ENCODE measurements at regions not wholly inside any gene's neighbourhood (a gene's known extent, or its start where the extent isn't known, plus 50 kb on each side); places are given as distances from the start of the nearest gene placed in this dataset.

DNA sequence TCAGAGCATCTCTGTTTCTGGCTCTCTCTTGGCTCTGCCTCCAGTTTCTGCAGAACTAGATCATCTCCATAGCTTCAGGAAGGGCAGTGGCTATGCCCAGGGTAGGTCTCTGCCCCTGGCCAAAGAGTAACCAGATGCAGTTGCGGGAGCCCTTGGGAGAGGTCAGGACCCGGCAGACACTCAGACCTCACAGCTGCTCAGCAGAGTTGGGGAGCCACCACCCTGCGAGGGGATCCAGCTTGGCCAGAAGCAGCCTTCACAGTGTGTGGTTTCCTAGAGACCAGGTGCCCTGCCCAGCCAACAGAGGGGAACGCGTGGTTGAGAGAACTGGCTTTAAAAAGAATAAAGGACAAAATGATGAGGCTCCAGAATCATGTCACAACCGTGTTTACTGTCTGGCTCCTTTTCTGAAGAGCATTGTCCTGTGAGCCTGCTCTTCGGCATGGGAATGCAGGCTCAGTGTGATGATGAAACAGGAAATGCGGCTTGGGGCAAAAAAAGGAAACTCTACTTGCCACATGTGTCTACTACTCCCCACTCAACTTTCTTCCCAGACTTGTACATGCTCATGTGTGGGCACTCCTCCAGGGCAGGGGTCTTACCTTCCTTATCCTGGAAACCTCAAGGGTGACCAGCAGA, 243.1 kb downstream of the INHBA start:
- TF ChIP-seq, protein P1, sequence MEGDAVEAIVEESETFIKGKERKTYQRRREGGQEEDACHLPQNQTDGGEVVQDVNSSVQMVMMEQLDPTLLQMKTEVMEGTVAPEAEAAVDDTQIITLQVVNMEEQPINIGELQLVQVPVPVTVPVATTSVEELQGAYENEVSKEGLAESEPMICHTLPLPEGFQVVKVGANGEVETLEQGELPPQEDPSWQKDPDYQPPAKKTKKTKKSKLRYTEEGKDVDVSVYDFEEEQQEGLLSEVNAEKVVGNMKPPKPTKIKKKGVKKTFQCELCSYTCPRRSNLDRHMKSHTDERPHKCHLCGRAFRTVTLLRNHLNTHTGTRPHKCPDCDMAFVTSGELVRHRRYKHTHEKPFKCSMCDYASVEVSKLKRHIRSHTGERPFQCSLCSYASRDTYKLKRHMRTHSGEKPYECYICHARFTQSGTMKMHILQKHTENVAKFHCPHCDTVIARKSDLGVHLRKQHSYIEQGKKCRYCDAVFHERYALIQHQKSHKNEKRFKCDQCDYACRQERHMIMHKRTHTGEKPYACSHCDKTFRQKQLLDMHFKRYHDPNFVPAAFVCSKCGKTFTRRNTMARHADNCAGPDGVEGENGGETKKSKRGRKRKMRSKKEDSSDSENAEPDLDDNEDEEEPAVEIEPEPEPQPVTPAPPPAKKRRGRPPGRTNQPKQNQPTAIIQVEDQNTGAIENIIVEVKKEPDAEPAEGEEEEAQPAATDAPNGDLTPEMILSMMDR (IDR thresholded peaks at IDR 0.05) = no peak
- no peak for TF ChIP-seq EP300 (IDR thresholded peaks at IDR 0.05; ENCODE audit: low read depth)
- no peak for TF ChIP-seq POLR2AphosphoS5 (IDR thresholded peaks at IDR 0.05)
- TF ChIP-seq POLR2A (IDR thresholded peaks at IDR 0.05) = no peak
